CD4-positive, alpha-beta memory T cell (primary cell): ENCODE measurements at regions not wholly inside any gene's neighbourhood (a gene's known extent, or its start where the extent isn't known, plus 50 kb on each side); places are given as distances from the start of the nearest gene placed in this dataset.
"Not testable (repeated sequence)": the region's sequence is repeated elsewhere in the genome, so short reads cannot be mapped to it uniquely, and the experiment has no call there.

Experiments
- CTCF ChIA-PET: fragments of 350-600 bp; sonication (Branson Sonifier 250); formaldehyde crosslinking; loops from one replicate; lab custom pipeline; 2021; ENCODE audit warnings: inconsistent platforms; ENCODE audit not compliant: partially characterized antibody; lab: Charles Lee
- POLR2A ChIA-PET: fragments of 350-600 bp; sonication (Branson Sonifier 250); formaldehyde crosslinking; loops from one replicate; lab custom pipeline; 2021; ENCODE audit not compliant: partially characterized antibody; lab: Charles Lee
- DNase-seq, 5 donors: peaks; one replicate each; pipeline versions ENCODE4 v3.0.0 to v3.0.0-alpha.2; 2020 to 2022; ENCODE audit warnings: mixed read lengths in 1 of 5
- H3K27ac ChIP-seq: one replicate; pipeline ENCODE4 v1.7.0; 2013; ENCODE audit warnings: low read depth, low read length
- H3K27me3 ChIP-seq: 2 replicates; pipeline ENCODE4 v1.7.0; 2013; ENCODE audit warnings: mild to moderate bottlenecking, low read length, moderate library complexity; ENCODE audit not compliant: insufficient read depth
- H3K36me3 ChIP-seq: 2 replicates; pipeline ENCODE4 v1.7.0; 2013; ENCODE audit warnings: mild to moderate bottlenecking, low read length, moderate library complexity; ENCODE audit not compliant: insufficient read depth
- H3K4me1 ChIP-seq: 2 replicates; pipeline ENCODE4 v1.7.0; 2013; ENCODE audit warnings: mild to moderate bottlenecking, low read length, moderate library complexity; ENCODE audit not compliant: insufficient read depth
- H3K4me3 ChIP-seq, 2 donors: one replicate each; pipeline ENCODE4 v1.7.0; 2013; ENCODE audit warnings: low read length in 2 of 2, mild to moderate bottlenecking in 1 of 2
- H3K9me3 ChIP-seq, 2 donors: one replicate each; pipeline ENCODE4 v1.7.0; 2013; ENCODE audit warnings: low read length in 2 of 2, control low read depth in 1 of 2; ENCODE audit not compliant: control insufficient read depth in 1 of 2
- H3K27ac Mint-ChIP-seq, 7 donors: one replicate each; pipeline ENCODE4 v1.8.0; 2020 to 2021; ENCODE audit warnings: mixed read lengths in 7 of 7, mild to moderate bottlenecking in 6 of 7, inconsistent platforms in 3 of 7, moderate library complexity in 3 of 7
- H3K27me3 Mint-ChIP-seq, 2 donors: one replicate each; pipeline ENCODE4 v1.8.0; 2020 to 2021; ENCODE audit warnings: mixed read lengths in 2 of 2
- H3K36me3 Mint-ChIP-seq, 2 donors: one replicate each; pipeline ENCODE4 v1.8.0; 2020 to 2021; ENCODE audit warnings: mixed read lengths in 2 of 2, inconsistent platforms in 1 of 2, mild to moderate bottlenecking in 1 of 2
- H3K4me1 Mint-ChIP-seq, 4 donors: one replicate each; pipeline ENCODE4 v1.8.0; 2020 to 2021; ENCODE audit warnings: mixed read lengths in 4 of 4, mild to moderate bottlenecking in 1 of 4
- H3K4me3 Mint-ChIP-seq, 8 donors: one replicate each; pipeline ENCODE4 v1.8.0; 2020 to 2021; ENCODE audit warnings: mixed read lengths in 8 of 8, mild to moderate bottlenecking in 7 of 8, moderate library complexity in 6 of 8, inconsistent platforms in 3 of 8
- H3K9me3 Mint-ChIP-seq, 8 donors: one replicate each; pipeline ENCODE4 v1.8.0; 2020 to 2021; ENCODE audit warnings: mixed read lengths in 8 of 8, mild to moderate bottlenecking in 5 of 8, inconsistent platforms in 3 of 8, moderate library complexity in 1 of 8
- intact Hi-C: fragments of 100-400 bp; cut with micrococcal nuclease; formaldehyde crosslinking; loops from one replicate; pipeline ENCODE4 v1.15.1; 2023

DNA sequence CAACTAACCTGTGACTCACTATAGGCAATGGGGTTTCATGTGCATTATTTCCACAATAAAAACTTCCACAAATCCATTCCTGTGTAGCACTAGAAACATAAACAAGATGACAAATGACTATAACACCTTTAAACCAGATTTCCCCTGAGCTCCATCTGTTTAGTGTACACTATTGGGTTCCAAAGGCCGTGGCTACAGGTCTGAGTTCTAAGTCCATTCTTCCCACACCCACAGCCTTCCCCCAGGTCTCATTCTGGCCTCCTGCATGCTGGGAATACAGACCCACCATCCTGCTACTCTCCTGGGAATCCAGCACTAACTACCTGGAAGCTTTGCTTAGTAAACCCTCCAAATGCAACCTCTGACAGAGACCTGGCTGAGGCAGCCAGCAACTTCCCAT lies 460.2 kb downstream of the RPIA start:
- intact Hi-C loops, H3K27ac ChIP-seq: not testable (repeated sequence)

GRCh38 chr2:89152501-89152900 lies 461.0 kb downstream of the RPIA start:
- H3K9me3 ChIP-seq, intact Hi-C loops, H3K36me3 Mint-ChIP-seq, POLR2A ChIA-PET, H3K27ac Mint-ChIP-seq, H3K4me3 ChIP-seq, H3K4me3 Mint-ChIP-seq, H3K27ac ChIP-seq, H3K4me1 Mint-ChIP-seq, H3K36me3 ChIP-seq, H3K4me1 ChIP-seq, H3K9me3 Mint-ChIP-seq, DNase-seq, H3K27me3 ChIP-seq, H3K27me3 Mint-ChIP-seq: not testable (repeated sequence)
- CTCF ChIA-PET: interaction anchor here (0.9 kb wide), 1 partner anchor 272 kb away, joined by 3 read pairs; no protein-coding TSS in a partner anchor

More for the DNA sequence above, 460.2 kb downstream of the RPIA start:
- H3K4me3 Mint-ChIP-seq, CTCF ChIA-PET, H3K4me1 ChIP-seq, H3K4me3 ChIP-seq, DNase-seq, H3K36me3 ChIP-seq, POLR2A ChIA-PET, H3K4me1 Mint-ChIP-seq, H3K36me3 Mint-ChIP-seq, H3K27me3 ChIP-seq, H3K9me3 Mint-ChIP-seq, H3K27ac Mint-ChIP-seq, H3K9me3 ChIP-seq: not testable (repeated sequence)
- H3K27me3 Mint-ChIP-seq: peaks cover 4 to 11% of the 10 kb centered on the region in 2 donors

DNA sequence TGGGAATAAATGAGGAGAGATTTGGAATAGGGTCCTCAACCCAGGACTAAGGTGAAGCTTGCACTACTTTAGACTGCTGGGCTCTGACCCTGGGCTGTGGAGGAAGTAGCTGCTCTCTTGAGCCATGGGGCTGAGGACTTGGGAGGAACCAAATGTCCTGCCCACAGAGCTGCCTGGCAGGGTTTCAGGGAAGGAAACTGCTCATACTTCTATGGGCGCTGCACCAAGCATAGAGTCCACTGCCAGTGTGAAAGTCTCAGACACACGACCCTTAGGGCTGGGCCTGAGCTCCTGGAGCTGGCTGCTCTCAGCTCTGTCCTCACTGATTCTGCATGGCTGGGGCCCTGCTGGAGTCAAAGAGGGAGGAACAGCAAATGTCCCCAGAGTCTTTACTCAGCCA lies 461.7 kb downstream of the RPIA start:
- H3K27ac ChIP-seq, H3K4me1 Mint-ChIP-seq, H3K4me3 ChIP-seq, H3K9me3 ChIP-seq, H3K4me3 Mint-ChIP-seq, H3K36me3 Mint-ChIP-seq, H3K4me1 ChIP-seq, DNase-seq, H3K27me3 Mint-ChIP-seq, intact Hi-C loops, H3K9me3 Mint-ChIP-seq, H3K27me3 ChIP-seq, H3K27ac Mint-ChIP-seq, H3K36me3 ChIP-seq, POLR2A ChIA-PET: not testable (repeated sequence)
- CTCF ChIA-PET: interaction anchor here (0.9 kb wide), 1 partner anchor 273 kb away, joined by 3 read pairs; no protein-coding TSS in a partner anchor

DNA sequence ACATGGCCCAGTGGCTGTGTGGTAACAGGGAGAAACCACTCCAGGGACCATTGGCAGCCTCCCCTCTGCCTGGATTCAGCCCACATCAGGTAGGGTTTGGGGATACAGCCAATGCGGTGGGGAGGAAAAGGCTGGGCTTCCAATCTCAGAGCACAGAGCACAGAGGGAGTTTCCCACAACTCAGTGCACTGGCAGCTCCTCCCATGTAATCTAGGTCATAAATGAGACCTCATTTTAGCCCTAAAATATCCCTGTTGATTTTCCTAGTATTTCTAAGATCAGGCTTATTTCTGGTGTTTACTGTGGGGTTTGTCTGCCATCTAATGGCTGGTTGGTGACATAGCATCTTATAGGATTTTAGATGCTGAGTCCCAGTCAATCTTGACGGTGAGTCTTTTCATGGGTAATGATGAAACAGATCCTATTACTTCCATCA lies 462.8 kb downstream of the RPIA start:
- H3K9me3 ChIP-seq, H3K27me3 Mint-ChIP-seq, H3K27ac ChIP-seq, H3K27ac Mint-ChIP-seq, CTCF ChIA-PET, H3K4me3 Mint-ChIP-seq, H3K27me3 ChIP-seq, H3K4me1 Mint-ChIP-seq, H3K36me3 Mint-ChIP-seq, H3K9me3 Mint-ChIP-seq, DNase-seq, H3K36me3 ChIP-seq, H3K4me3 ChIP-seq, intact Hi-C loops, H3K4me1 ChIP-seq, POLR2A ChIA-PET: not testable (repeated sequence)

DNA sequence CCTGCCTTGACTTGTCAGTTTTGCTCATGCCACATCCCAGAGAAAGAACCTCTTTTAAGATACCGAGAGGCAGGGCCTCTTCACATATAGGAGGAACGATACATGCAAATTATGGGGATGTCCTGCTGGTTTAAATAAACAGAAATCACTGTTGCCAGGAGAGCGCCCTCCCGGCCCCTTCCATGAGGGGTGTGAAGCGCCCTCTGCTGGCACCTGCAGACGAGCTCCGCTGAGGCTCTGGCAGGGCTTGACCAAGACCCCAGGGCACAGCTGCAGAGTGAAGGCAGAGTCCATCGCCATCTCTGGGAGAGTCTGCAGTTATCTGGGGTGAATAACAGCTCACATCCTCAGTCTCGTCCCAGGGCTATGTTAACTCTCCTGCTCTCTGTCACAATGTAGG lies 468.8 kb downstream of the RPIA start:
- H3K27me3 Mint-ChIP-seq, H3K4me1 Mint-ChIP-seq, intact Hi-C loops, H3K27ac Mint-ChIP-seq, H3K36me3 Mint-ChIP-seq, H3K4me1 ChIP-seq, DNase-seq, H3K4me3 Mint-ChIP-seq, CTCF ChIA-PET, H3K9me3 Mint-ChIP-seq, POLR2A ChIA-PET, H3K36me3 ChIP-seq, H3K9me3 ChIP-seq, H3K27me3 ChIP-seq, H3K4me3 ChIP-seq, H3K27ac ChIP-seq: not testable (repeated sequence)

- H3K4me1 ChIP-seq, H3K27ac ChIP-seq, H3K9me3 ChIP-seq, POLR2A ChIA-PET, H3K9me3 Mint-ChIP-seq, CTCF ChIA-PET, H3K27ac Mint-ChIP-seq, H3K27me3 ChIP-seq, H3K27me3 Mint-ChIP-seq, DNase-seq, H3K4me3 Mint-ChIP-seq, H3K4me3 ChIP-seq, intact Hi-C loops, H3K36me3 ChIP-seq, H3K36me3 Mint-ChIP-seq, H3K4me1 Mint-ChIP-seq: not testable (repeated sequence)
Measured at GRCh38 chr2:89161626-89162025, 470.2 kb downstream of the RPIA start.

DNA sequence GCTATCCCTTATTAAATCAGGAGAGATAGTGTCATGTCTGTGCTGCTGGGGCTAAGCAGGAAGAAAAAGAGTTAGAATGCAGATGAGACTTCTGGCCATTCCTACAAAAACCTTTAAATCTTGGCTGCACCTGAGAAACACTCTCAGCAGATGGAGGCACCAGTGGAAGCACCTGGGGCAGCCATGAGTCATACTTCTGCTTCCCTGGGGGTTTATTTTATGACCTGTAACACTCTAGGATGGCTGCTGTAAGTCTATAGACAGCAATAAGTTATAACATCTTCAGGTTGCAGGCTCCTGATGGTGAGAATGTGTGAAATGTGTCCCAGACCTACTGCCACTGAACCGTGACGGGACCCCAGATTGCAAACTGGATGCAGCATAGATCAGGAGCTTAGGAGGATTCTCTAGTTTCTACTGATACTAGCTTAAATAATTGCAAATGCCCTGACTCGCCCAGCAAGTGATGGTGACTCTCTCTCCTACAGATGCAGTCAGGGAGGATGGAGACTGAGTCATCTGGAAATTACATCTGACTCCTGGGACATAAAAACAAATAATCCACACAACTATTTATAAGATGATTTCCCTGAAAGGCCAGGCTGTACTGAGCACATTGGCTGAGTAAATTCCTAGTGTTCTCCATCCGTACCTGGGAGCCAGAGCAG lies 479.2 kb downstream of the RPIA start:
- H3K4me1 Mint-ChIP-seq, H3K36me3 ChIP-seq, H3K27me3 ChIP-seq, H3K9me3 ChIP-seq, POLR2A ChIA-PET, H3K27ac ChIP-seq, H3K36me3 Mint-ChIP-seq, H3K9me3 Mint-ChIP-seq, H3K27me3 Mint-ChIP-seq, H3K4me3 ChIP-seq, H3K4me3 Mint-ChIP-seq, DNase-seq, H3K27ac Mint-ChIP-seq, intact Hi-C loops, CTCF ChIA-PET, H3K4me1 ChIP-seq: not testable (repeated sequence)

- H3K4me1 ChIP-seq, intact Hi-C loops, H3K4me1 Mint-ChIP-seq, H3K36me3 Mint-ChIP-seq, H3K36me3 ChIP-seq, H3K27ac Mint-ChIP-seq, H3K27me3 ChIP-seq, H3K4me3 Mint-ChIP-seq, H3K27me3 Mint-ChIP-seq, H3K9me3 ChIP-seq, CTCF ChIA-PET, POLR2A ChIA-PET, H3K27ac ChIP-seq, H3K4me3 ChIP-seq, DNase-seq, H3K9me3 Mint-ChIP-seq: not testable (repeated sequence)
Measured at GRCh38 chr2:89171174-89171519, 479.7 kb downstream of the RPIA start.
